ENCODE measurements at regions not wholly inside any gene's neighbourhood (a gene's known extent, or its start where the extent isn't known, plus 50 kb on each side); places are given as distances from the start of the nearest gene placed in this dataset.

DNA sequence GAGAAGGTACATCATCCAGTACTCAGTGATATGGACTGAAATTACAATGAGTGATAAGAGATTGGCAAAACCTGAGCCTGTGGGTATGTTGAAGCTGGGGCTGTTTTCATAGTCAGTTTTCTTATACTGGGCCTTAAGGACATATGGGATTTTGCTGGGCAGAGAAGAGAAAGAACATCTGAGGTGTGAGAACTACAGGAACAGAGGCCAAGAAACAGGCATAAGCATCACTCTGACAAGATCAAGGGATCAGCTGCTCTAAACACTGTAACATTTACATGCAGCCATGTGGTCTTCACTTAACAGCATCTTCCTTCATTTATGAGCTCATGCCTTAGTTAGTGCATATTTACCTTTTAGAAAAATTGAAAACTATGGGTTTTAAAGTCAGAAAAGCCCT lies 220.0 kb downstream of the TRIM36 start:
- TF ChIP-seq CTCF (IDR thresholded peaks at IDR 0.05) (no peak), POLR2A (IDR thresholded peaks at IDR 0.05) (no peak)
